Heart left ventricle (tissue), 16 donors: ENCODE measurements at regions not wholly inside any gene's neighbourhood (a gene's known extent, or its start where the extent isn't known, plus 50 kb on each side); places are given as distances from the start of the nearest gene placed in this dataset.

Experiments
- ATAC-seq, 4 donors: fragments of 200-7000 bp; cut with Tn5 transposase; one replicate each; pipeline ENCODE4 v1.9.1; 2020 to 2022; ENCODE audit warnings: moderate library complexity in 4 of 4, mild to moderate bottlenecking in 3 of 4, moderate number of reproducible peaks in 1 of 4
- DNase-seq, 5 donors: peaks; one replicate each; pipeline ENCODE4 v3.0.0-alpha.2; 2020
- H3K27ac ChIP-seq, 12 donors: fragments of 200-600 bp; sonication (generic) in 4 of 12; one replicate each; pipeline versions ENCODE4 v1.5.0 to v1.8.0; 2016 to 2022; ENCODE audit warnings: mild to moderate bottlenecking in 2 of 12
- H3K27me3 ChIP-seq, 9 donors: fragments of 200-600 bp; sonication (generic) in 2 of 9; one replicate each; pipeline versions ENCODE4 v1.5.1 to v1.8.0; 2016 to 2022; ENCODE audit warnings: mild to moderate bottlenecking in 3 of 9
- H3K36me3 ChIP-seq, 9 donors: fragments of 200-600 bp; sonication (generic) in 2 of 9; one replicate each; pipeline versions ENCODE4 v1.5.0 to v1.8.0; 2018 to 2022; ENCODE audit warnings: mild to moderate bottlenecking in 2 of 9
- H3K4me1 ChIP-seq, 12 donors: fragments of 200-600 bp; sonication (generic) in 4 of 12; one replicate each; pipeline versions ENCODE4 v1.5.0 to v1.8.0; 2016 to 2022; ENCODE audit warnings: mild to moderate bottlenecking in 3 of 12
- H3K4me3 ChIP-seq, 12 donors: fragments of 200-600 bp; sonication (generic) in 4 of 12; one replicate each; pipeline versions ENCODE4 v1.5.0 to v1.8.0; 2017 to 2022; ENCODE audit warnings: mild to moderate bottlenecking in 9 of 12, moderate library complexity in 4 of 12
- H3K9me3 ChIP-seq, 12 donors: fragments of 200-600 bp; sonication (generic) in 4 of 12; one replicate each; pipeline versions ENCODE4 v1.5.0 to v1.8.0; 2016 to 2022; ENCODE audit warnings: mild to moderate bottlenecking in 1 of 12
- CTCF ChIP-seq, 12 donors: fragments of 200-600 bp; sonication (generic) in 4 of 12; IDR thresholded peaks; one replicate each; pipeline versions ENCODE4 v1.5.0 to v1.8.0; 2018 to 2022; ENCODE audit warnings: antibody characterized with exemption in 12 of 12, mild to moderate bottlenecking in 5 of 12
- POLR2A ChIP-seq, 2 donors: fragments of 450-650 bp; IDR thresholded peaks; one replicate each; pipeline ENCODE4 v1.6.1; 2017; ENCODE audit warnings: antibody characterized with exemption in 2 of 2, mild to moderate bottlenecking in 2 of 2, moderate library complexity in 2 of 2
- WGBS, 4 donors: extraction: QIAGEN DNeasy Blood & Tissue Kit in 2 of 4; methylation state at CpG; one replicate each; pipeline versions ENCODE4 v1.1.5 to v1.1.7; 2013 to 2018; 5-methylcytosine and 5-hydroxymethylcytosine counted together
- intact Hi-C, 10 donors: fragments of 100-400 bp; cut with DNase I; formaldehyde crosslinking; loops; one replicate each; pipeline versions ENCODE4 v1.11.1 to v1.14.2; 2022
- donor health status: ischemic (EF 13 %, LVEDD 7.1; RV severe dilation, severe dysfunction).
- donor health status: healthy with polysubstance abuse.
- donor health status: DM: no; HTN: yes; CAD: no.
- donor health status: DM: no; HTN: no; CAD: no.
- donor health status: ischemic (EF 25% LVEDD 6.9; RV normal size, moderate dysfunction).
- donor health status: ischemic (EF 25% LVEDD 5.7; RV mildly dilated, moderate dysfunction).
- donor health status: healthy.
- donor health status: DM: yes; HTN: yes; CAD: no.
- donor health status: ischemic (EF 35%, LVEDD 5.7; RV mildly dilated, moderate dysfunction).
- donor health status: nonischemic (EF 11% LVEDD 7.7; RV severe dilation, severe dysfunction).
- donor health status: DM: yes; HTN: yes; CAD: no.
- donor health status: PGD.
- donor health status: ischemic (EF 29% LVEDD 5.4; RV normal size, mild dysfunction).
- donor health status: nonischemic (EF 23%, LVEDD 6.1; RV moderate dilation, normal function).

GRCh38 chr3:182067423-182067822 lies 355.7 kb downstream of the SOX2 start:
- no peaks in the 10 kb centered on the region for H3K27me3 ChIP-seq
- DNase-seq (no peak), ATAC-seq (no peak)
- H3K9me3 ChIP-seq = no peaks in the 10 kb centered on the region
- no peak overlapping the region for H3K4me3 ChIP-seq
- TF ChIP-seq POLR2A (IDR thresholded peaks at IDR 0.05) (no peak), CTCF (IDR thresholded peaks at IDR 0.05) (no peak)
- H3K4me1 ChIP-seq = no peaks in the 10 kb centered on the region
- no peaks in the 10 kb centered on the region for H3K36me3 ChIP-seq
- 55 to 82% (median 79%) methylated on average over 4 of the region's 4 CpGs for WGBS, 4 donors
- intact Hi-C loops = no loop called here
- H3K27ac ChIP-seq = no peak overlapping the region

- Histone ChIP-seq H3K36me3 (no peaks in the 10 kb centered on the region), H3K27me3 (no peaks in the 10 kb centered on the region), H3K27ac (no peak overlapping the region), H3K4me1 (no peaks in the 10 kb centered on the region), H3K9me3 (no peaks in the 10 kb centered on the region), H3K4me3 (no peak overlapping the region)
- intact Hi-C loops = no loop called here
- TF ChIP-seq CTCF (IDR thresholded peaks at IDR 0.05) (no peak), POLR2A (IDR thresholded peaks at IDR 0.05) (no peak)
- 35 to 49% (median 44%) methylated on average over 3 of the region's 3 CpGs for WGBS, 4 donors
- ATAC-seq = no peak
- DNase-seq = no peak
Measured at GRCh38 chr3:182078316-182078715, 366.6 kb downstream of the SOX2 start.

GRCh38 chr3:182078929-182079328 lies 367.2 kb downstream of the SOX2 start:
- no peak overlapping the region for H3K4me3 ChIP-seq
- 67 to 78% (median 71%) methylated on average over 5 of the region's 5 CpGs for WGBS, 4 donors
- ATAC-seq = no peak
- no peaks in the 10 kb centered on the region for H3K4me1 ChIP-seq
- no peaks in the 10 kb centered on the region for H3K36me3 ChIP-seq
- no peaks in the 10 kb centered on the region for H3K27me3 ChIP-seq
- H3K9me3 ChIP-seq = no peaks in the 10 kb centered on the region
- H3K27ac ChIP-seq = no peak overlapping the region
- TF ChIP-seq POLR2A (IDR thresholded peaks at IDR 0.05) (no peak), CTCF (IDR thresholded peaks at IDR 0.05) (no peak)
- intact Hi-C loops = no loop called here
- DNase-seq = no peak

GRCh38 chr3:182081096-182081495 lies 369.4 kb downstream of the SOX2 start:
- H3K27me3 ChIP-seq = no peaks in the 10 kb centered on the region
- H3K4me3 ChIP-seq = no peak overlapping the region
- H3K9me3 ChIP-seq = no peaks in the 10 kb centered on the region
- intact Hi-C loops = no loop called here
- no peak for DNase-seq
- WGBS, 4 donors = 66 to 68% (median 66%) methylated on average over 4 of the region's 4 CpGs
- H3K36me3 ChIP-seq = no peaks in the 10 kb centered on the region
- H3K27ac ChIP-seq = no peak overlapping the region
- no peaks in the 10 kb centered on the region for H3K4me1 ChIP-seq
- no peak for TF ChIP-seq POLR2A (IDR thresholded peaks at IDR 0.05)
- no peak for ATAC-seq

GRCh38 chr3:182083112-182083511 lies 371.4 kb downstream of the SOX2 start:
- 55 to 64% (median 62%) methylated on average over 2 of the region's 2 CpGs for WGBS, 4 donors
- TF ChIP-seq CTCF (IDR thresholded peaks at IDR 0.05) (no peak), POLR2A (IDR thresholded peaks at IDR 0.05) (no peak)
- Histone ChIP-seq H3K9me3 (no peaks in the 10 kb centered on the region), H3K4me1 (no peaks in the 10 kb centered on the region), H3K27ac (no peak overlapping the region), H3K27me3 (no peaks in the 10 kb centered on the region), H3K36me3 (no peaks in the 10 kb centered on the region), H3K4me3 (no peak overlapping the region)
- no peak for DNase-seq
- intact Hi-C loops = no loop called here
- ATAC-seq = no peak
